HG03064 (cell line): ENCODE measurements at regions not wholly inside any gene's neighbourhood (a gene's known extent, or its start where the extent isn't known, plus 50 kb on each side); places are given as distances from the start of the nearest gene placed in this dataset.

Source experiments
- ATAC-seq: cut with Tn5 transposase; IDR thresholded peaks from one replicate; pipeline ENCODE4 v1.9.1; 2021; ENCODE audit warnings: low read depth; ENCODE audit not compliant: unreplicated experiment

GRCh38 chr9:116045083-116045482, 108.5 kb upstream of the PAPPA start:
- ATAC-seq = no peak

GRCh38 chr9:116048081-116048480, 105.5 kb upstream of the PAPPA start:
- no peak for ATAC-seq

GRCh38 chr9:116049456-116049855, 104.1 kb upstream of the PAPPA start:
- ATAC-seq = no peak

GRCh38 chr9:116051528-116051927, 102.1 kb upstream of the PAPPA start:
- ATAC-seq = no peak

GRCh38 chr9:116055536-116055935, 98.1 kb upstream of the PAPPA start:
- no peak for ATAC-seq

GRCh38 chr9:116057371-116057770, 96.2 kb upstream of the PAPPA start:
- no peak for ATAC-seq

- no peak for ATAC-seq
These were observed 95.2 kb upstream of the PAPPA start for GRCh38 chr9:116058421-116058820.

GRCh38 chr9:116059466-116059865, 94.1 kb upstream of the PAPPA start:
- ATAC-seq = no peak

- no peak for ATAC-seq
These were observed 93.0 kb upstream of the PAPPA start for GRCh38 chr9:116060631-116061030.

- ATAC-seq = no peak
These were observed 91.9 kb upstream of the PAPPA start for GRCh38 chr9:116061546-116062205.

GRCh38 chr9:116062206-116062550, 91.4 kb upstream of the PAPPA start:
- ATAC-seq = no peak

- no peak for ATAC-seq
These were observed 88.6 kb upstream of the PAPPA start for GRCh38 chr9:116064970-116065369.

- ATAC-seq = no peak
These were observed 87.4 kb upstream of the PAPPA start for GRCh38 chr9:116066221-116066620.

- no peak for ATAC-seq
These were observed 86.0 kb upstream of the PAPPA start for GRCh38 chr9:116067566-116067965.

- ATAC-seq = no peak
These were observed 83.2 kb upstream of the PAPPA start for GRCh38 chr9:116070256-116070914.

GRCh38 chr9:116072046-116072445, 81.5 kb upstream of the PAPPA start:
- ATAC-seq = no peak

GRCh38 chr9:116073826-116074225, 79.8 kb upstream of the PAPPA start:
- ATAC-seq = no peak

GRCh38 chr9:116074658-116075057, 78.9 kb upstream of the PAPPA start:
- ATAC-seq = no peak

- ATAC-seq = no peak
These were observed 78.4 kb upstream of the PAPPA start for GRCh38 chr9:116075191-116075590.

GRCh38 chr9:116078640-116079039, 75.0 kb upstream of the PAPPA start:
- no peak for ATAC-seq

- ATAC-seq = no peak
These were observed 73.0 kb upstream of the PAPPA start for GRCh38 chr9:116080561-116080960.

GRCh38 chr9:116081435-116082115, 72.0 kb upstream of the PAPPA start:
- ATAC-seq = no peak
